ENCODE measurements at regions not wholly inside any gene's neighbourhood (a gene's known extent, or its start where the extent isn't known, plus 50 kb on each side); places are given as distances from the start of the nearest gene placed in this dataset.

- Histone ChIP-seq H2AFZ (ENCODE audit: low read length) (no peak overlapping the region), H3K27ac (ENCODE audit: insufficient read depth, low read length) (no peak overlapping the region), H3K27me3 (ENCODE audit: control insufficient read depth, insufficient read depth, low read length) (no peaks in the 10 kb centered on the region), H3K4me3 (replicated peaks in 1 of 4; ENCODE audit: control extremely low read depth in 1 of 4, insufficient read depth in 1 of 4, low read depth in 3 of 4, low read length in 4 of 4) (no peak overlapping the region), H3K79me2 (ENCODE audit: control insufficient read depth, insufficient read depth, low read length) (no peaks in the 10 kb centered on the region), H3K9ac (ENCODE audit: insufficient read depth, low read length) (no peak overlapping the region), H3K4me1 (ENCODE audit: control insufficient read depth, extremely low read depth, insufficient read depth, low read length) (no peaks in the 10 kb centered on the region), H4K20me1 (ENCODE audit: control insufficient read depth, extremely low read depth, insufficient read depth, low read length) (no peaks in the 10 kb centered on the region), H3K36me3 (ENCODE audit: control insufficient read depth, insufficient read depth, low read length) (no peaks in the 10 kb centered on the region), H3K4me2 (ENCODE audit: extremely low read depth, insufficient read depth, low read length) (no peak overlapping the region), H3K9me3 (ENCODE audit: control insufficient read depth, insufficient read depth, low read depth, low read length) (no peaks in the 10 kb centered on the region)
- DNase-seq (ENCODE audit: low read depth in 2 of 2), result no peak
- TF ChIP-seq CTCF (conservative IDR thresholded peaks at IDR 0.05 in 1 of 2, IDR thresholded peaks at IDR 0.05 in 1 of 2; ENCODE audit: low read depth in 1 of 2, low read length in 2 of 2) (no peak), EZH2 (IDR thresholded peaks at IDR 0.05; ENCODE audit: low read length, missing control alignments) (no peak)
These were observed 52.1 kb upstream of the HTATIP2 start for GRCh38 chr11:20311444-20311843.

GRCh38 chr11:20310596-20311394, 52.7 kb upstream of the HTATIP2 start:
- H3K79me2 ChIP-seq (ENCODE audit: control insufficient read depth, insufficient read depth, low read length), result no peaks in the 10 kb centered on the region
- no peak overlapping the region for H3K27ac ChIP-seq (ENCODE audit: insufficient read depth, low read length)
- no peak overlapping the region for H3K4me3 ChIP-seq (replicated peaks in 1 of 4; ENCODE audit: control extremely low read depth in 1 of 4, insufficient read depth in 1 of 4, low read depth in 3 of 4, low read length in 4 of 4)
- H3K4me1 ChIP-seq (ENCODE audit: control insufficient read depth, extremely low read depth, insufficient read depth, low read length), result no peaks in the 10 kb centered on the region
- H3K9me3 ChIP-seq (ENCODE audit: control insufficient read depth, insufficient read depth, low read depth, low read length), result no peaks in the 10 kb centered on the region
- DNase-seq (ENCODE audit: low read depth in 2 of 2), result no peak
- H3K9ac ChIP-seq (ENCODE audit: insufficient read depth, low read length), result no peak overlapping the region
- TF ChIP-seq EZH2 (IDR thresholded peaks at IDR 0.05; ENCODE audit: low read length, missing control alignments) (no peak), CTCF (conservative IDR thresholded peaks at IDR 0.05 in 1 of 2, IDR thresholded peaks at IDR 0.05 in 1 of 2; ENCODE audit: low read depth in 1 of 2, low read length in 2 of 2) (no peak)
- H3K27me3 ChIP-seq (ENCODE audit: control insufficient read depth, insufficient read depth, low read length), result no peaks in the 10 kb centered on the region
- H2AFZ ChIP-seq (ENCODE audit: low read length), result no peak overlapping the region
- H3K36me3 ChIP-seq (ENCODE audit: control insufficient read depth, insufficient read depth, low read length), result no peaks in the 10 kb centered on the region
- H3K4me2 ChIP-seq (ENCODE audit: extremely low read depth, insufficient read depth, low read length), result no peak overlapping the region
- H4K20me1 ChIP-seq (ENCODE audit: control insufficient read depth, extremely low read depth, insufficient read depth, low read length), result no peaks in the 10 kb centered on the region

- H3K4me3 ChIP-seq (replicated peaks in 1 of 4; ENCODE audit: control extremely low read depth in 1 of 4, insufficient read depth in 1 of 4, low read depth in 3 of 4, low read length in 4 of 4), result no peak overlapping the region
- no peak for DNase-seq (ENCODE audit: low read depth in 2 of 2)
- no peak overlapping the region for H2AFZ ChIP-seq (ENCODE audit: low read length)
- H3K9me3 ChIP-seq (ENCODE audit: control insufficient read depth, insufficient read depth, low read depth, low read length), result no peaks in the 10 kb centered on the region
- H3K27ac ChIP-seq (ENCODE audit: insufficient read depth, low read length), result no peak overlapping the region
- no peak for TF ChIP-seq EZH2 (IDR thresholded peaks at IDR 0.05; ENCODE audit: low read length, missing control alignments)
- no peak for TF ChIP-seq CTCF (conservative IDR thresholded peaks at IDR 0.05 in 1 of 2, IDR thresholded peaks at IDR 0.05 in 1 of 2; ENCODE audit: low read depth in 1 of 2, low read length in 2 of 2)
- no peaks in the 10 kb centered on the region for H3K27me3 ChIP-seq (ENCODE audit: control insufficient read depth, insufficient read depth, low read length)
- no peak overlapping the region for H3K9ac ChIP-seq (ENCODE audit: insufficient read depth, low read length)
- no peak overlapping the region for H3K4me2 ChIP-seq (ENCODE audit: extremely low read depth, insufficient read depth, low read length)
- H3K79me2 ChIP-seq (ENCODE audit: control insufficient read depth, insufficient read depth, low read length), result no peaks in the 10 kb centered on the region
- H3K4me1 ChIP-seq (ENCODE audit: control insufficient read depth, extremely low read depth, insufficient read depth, low read length), result no peaks in the 10 kb centered on the region
- H3K36me3 ChIP-seq (ENCODE audit: control insufficient read depth, insufficient read depth, low read length), result no peaks in the 10 kb centered on the region
- H4K20me1 ChIP-seq (ENCODE audit: control insufficient read depth, extremely low read depth, insufficient read depth, low read length), result no peaks in the 10 kb centered on the region
These were observed 53.4 kb upstream of the HTATIP2 start for GRCh38 chr11:20310137-20310536.

All from fibroblast of lung (primary cell).